Muscle of leg (tissue), 3 donors: ENCODE measurements at regions not wholly inside any gene's neighbourhood (a gene's known extent, or its start where the extent isn't known, plus 50 kb on each side); places are given as distances from the start of the nearest gene placed in this dataset.
A peak's percentile ranks its signal among the peaks of the same experiment; 100 is the strongest.

Source experiments
- DNase-seq: peaks from one replicate; pipeline ENCODE4 v3.0.0; 2013
- H3K27ac ChIP-seq: one replicate; pipeline ENCODE4 v1.5.1; 2013; ENCODE audit warnings: mild to moderate bottlenecking, low read length, control low read depth
- H3K27me3 ChIP-seq: one replicate; pipeline ENCODE4 v1.6.1; 2013; ENCODE audit warnings: low read length; ENCODE audit not compliant: control insufficient read depth, insufficient read depth
- H3K36me3 ChIP-seq: one replicate; pipeline ENCODE4 v1.6.1; 2013; ENCODE audit warnings: low read length; ENCODE audit not compliant: control insufficient read depth, insufficient read depth
- H3K4me1 ChIP-seq: one replicate; pipeline ENCODE4 v1.6.1; 2013; ENCODE audit warnings: low read length; ENCODE audit not compliant: control insufficient read depth, insufficient read depth
- H3K4me3 ChIP-seq: one replicate; pipeline ENCODE4 v1.5.1; 2013; ENCODE audit warnings: low read length, control low read depth
- H3K9me3 ChIP-seq: replicated peaks from 2 replicates; pipeline ENCODE4 v1.6.1; 2013; ENCODE audit warnings: low read depth, low read length; ENCODE audit not compliant: control insufficient read depth
- WGBS: methylation state at CpG from one replicate; pipeline ENCODE4 v1.1.5; 2013; ENCODE audit warnings: missing lambda C conversion rate; ENCODE audit not compliant: insufficient coverage; 5-methylcytosine and 5-hydroxymethylcytosine counted together

- Histone ChIP-seq H3K9me3 (no peaks in the 10 kb centered on the region), H3K36me3 (no peaks in the 10 kb centered on the region), H3K4me3 (no peak overlapping the region), H3K27me3 (no peaks in the 10 kb centered on the region), H3K4me1 (peaks cover 8% of the 10 kb centered on the region), H3K27ac (no peak overlapping the region)
- DNase-seq = no peak
- WGBS = 80% methylated on average over 1 of the region's 4 CpGs
These were observed 190.8 kb upstream of the TMEM132C start for GRCh38 chr12:128076188-128076587.

- Histone ChIP-seq H3K4me3 (no peak overlapping the region), H3K4me1 (peaks cover 8% of the 10 kb centered on the region), H3K9me3 (no peaks in the 10 kb centered on the region), H3K27ac (no peak overlapping the region), H3K36me3 (no peaks in the 10 kb centered on the region), H3K27me3 (no peaks in the 10 kb centered on the region)
- WGBS = 50% methylated on average over 6 of the region's 11 CpGs
- DNase-seq = peak; percentile 84
These were observed 189.6 kb upstream of the TMEM132C start for GRCh38 chr12:128077211-128077916.

- no peak overlapping the region for H3K4me3 ChIP-seq
- H3K4me1 ChIP-seq = peaks cover 8% of the 10 kb centered on the region
- no peak for DNase-seq
- no peaks in the 10 kb centered on the region for H3K9me3 ChIP-seq
- H3K36me3 ChIP-seq = no peaks in the 10 kb centered on the region
- no peaks in the 10 kb centered on the region for H3K27me3 ChIP-seq
- no peak overlapping the region for H3K27ac ChIP-seq
- WGBS = 89% methylated on average over 5 of the region's 8 CpGs
These were observed 189.1 kb upstream of the TMEM132C start for GRCh38 chr12:128077917-128078298.

GRCh38 chr12:128078301-128078971 lies 188.5 kb upstream of the TMEM132C start:
- Histone ChIP-seq H3K36me3 (no peaks in the 10 kb centered on the region), H3K27ac (no peak overlapping the region), H3K27me3 (no peaks in the 10 kb centered on the region), H3K4me1 (peaks cover 8% of the 10 kb centered on the region), H3K9me3 (no peaks in the 10 kb centered on the region), H3K4me3 (no peak overlapping the region)
- 7% methylated on average over 3 of the region's 10 CpGs for WGBS
- peak; percentile 59 for DNase-seq

- no peaks in the 10 kb centered on the region for H3K36me3 ChIP-seq
- DNase-seq = peak; percentile 59
- peaks cover 8% of the 10 kb centered on the region for H3K4me1 ChIP-seq
- no peaks in the 10 kb centered on the region for H3K9me3 ChIP-seq
- WGBS = 83% methylated on average over 3 of the region's 8 CpGs
- no peak overlapping the region for H3K27ac ChIP-seq
- H3K4me3 ChIP-seq = no peak overlapping the region
- H3K27me3 ChIP-seq = no peaks in the 10 kb centered on the region
These were observed 187.5 kb upstream of the TMEM132C start for GRCh38 chr12:128079446-128079845.

GRCh38 chr12:128083132-128083729 lies 183.7 kb upstream of the TMEM132C start:
- H3K27ac ChIP-seq = no peak overlapping the region
- no peaks in the 10 kb centered on the region for H3K36me3 ChIP-seq
- H3K4me3 ChIP-seq = no peak overlapping the region
- 83% methylated on average over 2 of the region's 7 CpGs for WGBS
- DNase-seq = no peak
- H3K9me3 ChIP-seq = no peaks in the 10 kb centered on the region
- H3K27me3 ChIP-seq = no peaks in the 10 kb centered on the region
- peaks cover 3% of the 10 kb centered on the region for H3K4me1 ChIP-seq

GRCh38 chr12:128088926-128089325 lies 178.0 kb upstream of the TMEM132C start:
- H3K27ac ChIP-seq = no peak overlapping the region
- no peaks in the 10 kb centered on the region for H3K4me1 ChIP-seq
- DNase-seq = no peak
- H3K9me3 ChIP-seq = no peaks in the 10 kb centered on the region
- no peaks in the 10 kb centered on the region for H3K36me3 ChIP-seq
- no peak overlapping the region for H3K4me3 ChIP-seq
- H3K27me3 ChIP-seq = no peaks in the 10 kb centered on the region

GRCh38 chr12:128089961-128090360 lies 177.0 kb upstream of the TMEM132C start:
- H3K9me3 ChIP-seq = no peaks in the 10 kb centered on the region
- no peaks in the 10 kb centered on the region for H3K4me1 ChIP-seq
- no peaks in the 10 kb centered on the region for H3K27me3 ChIP-seq
- no CpG with 5 or more reads among the region's 6 CpGs for WGBS
- no peak overlapping the region for H3K4me3 ChIP-seq
- DNase-seq = no peak
- H3K27ac ChIP-seq = no peak overlapping the region
- H3K36me3 ChIP-seq = no peaks in the 10 kb centered on the region

GRCh38 chr12:128091101-128091720 lies 175.8 kb upstream of the TMEM132C start:
- H3K27me3 ChIP-seq = no peaks in the 10 kb centered on the region
- H3K4me3 ChIP-seq = no peak overlapping the region
- H3K9me3 ChIP-seq = no peaks in the 10 kb centered on the region
- H3K36me3 ChIP-seq = no peaks in the 10 kb centered on the region
- H3K27ac ChIP-seq = no peak overlapping the region
- no peak for DNase-seq
- 78% methylated on average over 7 of the region's 13 CpGs for WGBS
- H3K4me1 ChIP-seq = no peaks in the 10 kb centered on the region

GRCh38 chr12:128091951-128092382 lies 175.0 kb upstream of the TMEM132C start:
- Histone ChIP-seq H3K27me3 (no peaks in the 10 kb centered on the region), H3K4me1 (no peaks in the 10 kb centered on the region), H3K9me3 (no peaks in the 10 kb centered on the region), H3K27ac (no peak overlapping the region), H3K4me3 (no peak overlapping the region), H3K36me3 (no peaks in the 10 kb centered on the region)
- WGBS = 65% methylated on average over 7 of the region's 9 CpGs
- DNase-seq = no peak
